OCI-LY1 (cell line): ENCODE measurements at regions not wholly inside any gene's neighbourhood (a gene's known extent, or its start where the extent isn't known, plus 50 kb on each side); places are given as distances from the start of the nearest gene placed in this dataset.

Experiments used
- H2AFZ ChIP-seq: fragments of 200-600 bp; sonication (generic), shearing (Covaris generic); 2 replicates; pipeline ENCODE4 v1.6.0; 2014; ENCODE audit warnings: antibody characterized with exemption, mild to moderate bottlenecking, low read length
- H3F3A ChIP-seq: fragments of 200-600 bp; sonication (generic), shearing (Covaris generic); 2 replicates; pipeline ENCODE4 v1.6.0; 2014; ENCODE audit warnings: mild to moderate bottlenecking, antibody characterized with exemption, low read length, moderate library complexity; ENCODE audit not compliant: insufficient read depth
- H3K27ac ChIP-seq: fragments of 200-600 bp; sonication (generic); 2 replicates; pipeline ENCODE4 v1.5.1; 2014; ENCODE audit warnings: low read length, mixed run types, mild to moderate bottlenecking, low read depth; ENCODE audit not compliant: poor library complexity, severe bottlenecking
- H3K27me3 ChIP-seq: fragments of 200-600 bp; sonication (generic); 2 replicates; pipeline ENCODE4 v1.6.0; 2014; ENCODE audit warnings: antibody characterized with exemption, mild to moderate bottlenecking, low read length, moderate library complexity; ENCODE audit not compliant: insufficient read depth
- H3K36me3 ChIP-seq: fragments of 200-600 bp; sonication (generic); 2 replicates; pipeline ENCODE4 v1.6.1; 2014; ENCODE audit warnings: mild to moderate bottlenecking, antibody characterized with exemption, low read length, moderate library complexity, mixed read lengths; ENCODE audit not compliant: insufficient read depth
- H3K4me1 ChIP-seq: fragments of 200-600 bp; sonication (generic); 2 replicates; pipeline ENCODE4 v1.5.1; 2014; ENCODE audit warnings: mild to moderate bottlenecking, low read length, moderate library complexity; ENCODE audit not compliant: insufficient read depth, severe bottlenecking
- H3K4me2 ChIP-seq: fragments of 200-600 bp; sonication (generic), shearing (Covaris generic); 2 replicates; pipeline ENCODE4 v1.6.1; 2014; ENCODE audit warnings: low read length
- H3K4me3 ChIP-seq: fragments of 200-600 bp; sonication (generic); 2 replicates; pipeline ENCODE4 v1.5.1; 2014; ENCODE audit warnings: low read length, low read depth, mild to moderate bottlenecking, mixed read lengths; ENCODE audit not compliant: poor library complexity, severe bottlenecking
- H3K79me2 ChIP-seq: fragments of 200-600 bp; shearing (Covaris generic); 2 replicates; pipeline ENCODE4 v1.6.1; 2016; ENCODE audit warnings: mixed run types, low read length, mixed read lengths; ENCODE audit not compliant: insufficient read depth
- H3K9ac ChIP-seq: fragments of 200-600 bp; sonication (generic), shearing (Covaris generic); 2 replicates; pipeline ENCODE4 v1.6.1; 2014; ENCODE audit warnings: mild to moderate bottlenecking, low read length, mixed read lengths
- H3K9me2 ChIP-seq: fragments of 200-600 bp; sonication (generic), shearing (Covaris generic); 2 replicates; pipeline ENCODE4 v1.6.1; 2014; ENCODE audit warnings: low read depth, mild to moderate bottlenecking, low read length, mixed read lengths
- H3K9me3 ChIP-seq: fragments of 200-600 bp; shearing (Covaris generic); 2 replicates; pipeline ENCODE4 v1.6.1; 2014; ENCODE audit warnings: low read length, mixed read lengths
- H4K20me1 ChIP-seq: fragments of 200-600 bp; sonication (generic), shearing (Covaris generic); 2 replicates; pipeline ENCODE4 v1.6.0; 2016; ENCODE audit warnings: mild to moderate bottlenecking, low read length; ENCODE audit not compliant: insufficient read depth
- EZH2 ChIP-seq: fragments of 200-600 bp; sonication (generic), shearing (Covaris generic); IDR thresholded peaks from 2 replicates; pipeline ENCODE4 v1.8.0; 2017; ENCODE audit warnings: borderline replicate concordance, mixed run types, mild to moderate bottlenecking, antibody characterized with exemption, low read length, moderate library complexity, mixed read lengths
- TF ChIP-seq, protein P1 (sequence below): fragments of 200-600 bp; sonication (generic), shearing (Covaris generic); IDR thresholded peaks from 2 replicates; pipeline ENCODE4 v1.5.1; 2017; ENCODE audit warnings: mild to moderate bottlenecking, antibody characterized with exemption, low read length, moderate library complexity, mixed read lengths

DNA sequence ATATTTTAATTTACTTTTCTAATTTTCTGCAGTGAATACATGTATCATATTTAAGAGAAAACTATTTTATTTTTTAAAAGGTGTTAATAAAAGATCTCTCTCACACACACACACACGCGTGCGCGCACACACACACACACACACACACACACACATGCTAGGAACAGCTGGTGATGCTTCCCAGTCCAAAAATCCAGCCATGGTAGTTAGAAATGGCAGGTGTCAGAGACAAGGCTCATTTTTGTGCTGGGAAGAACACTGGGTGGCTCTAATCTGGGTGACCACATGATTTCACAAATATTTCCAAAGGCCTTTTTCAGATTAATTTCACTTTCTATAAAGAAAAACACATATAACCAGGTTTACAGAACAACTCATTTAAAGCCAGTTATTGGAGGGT lies 104.5 kb upstream of the NCK2 start:
- H3F3A ChIP-seq, result no peaks in the 10 kb centered on the region
- no peaks in the 10 kb centered on the region for H3K4me1 ChIP-seq
- no peak overlapping the region for H3K9ac ChIP-seq
- no peaks in the 10 kb centered on the region for H3K27me3 ChIP-seq
- H3K4me2 ChIP-seq, result no peak overlapping the region
- TF ChIP-seq, protein P1, sequence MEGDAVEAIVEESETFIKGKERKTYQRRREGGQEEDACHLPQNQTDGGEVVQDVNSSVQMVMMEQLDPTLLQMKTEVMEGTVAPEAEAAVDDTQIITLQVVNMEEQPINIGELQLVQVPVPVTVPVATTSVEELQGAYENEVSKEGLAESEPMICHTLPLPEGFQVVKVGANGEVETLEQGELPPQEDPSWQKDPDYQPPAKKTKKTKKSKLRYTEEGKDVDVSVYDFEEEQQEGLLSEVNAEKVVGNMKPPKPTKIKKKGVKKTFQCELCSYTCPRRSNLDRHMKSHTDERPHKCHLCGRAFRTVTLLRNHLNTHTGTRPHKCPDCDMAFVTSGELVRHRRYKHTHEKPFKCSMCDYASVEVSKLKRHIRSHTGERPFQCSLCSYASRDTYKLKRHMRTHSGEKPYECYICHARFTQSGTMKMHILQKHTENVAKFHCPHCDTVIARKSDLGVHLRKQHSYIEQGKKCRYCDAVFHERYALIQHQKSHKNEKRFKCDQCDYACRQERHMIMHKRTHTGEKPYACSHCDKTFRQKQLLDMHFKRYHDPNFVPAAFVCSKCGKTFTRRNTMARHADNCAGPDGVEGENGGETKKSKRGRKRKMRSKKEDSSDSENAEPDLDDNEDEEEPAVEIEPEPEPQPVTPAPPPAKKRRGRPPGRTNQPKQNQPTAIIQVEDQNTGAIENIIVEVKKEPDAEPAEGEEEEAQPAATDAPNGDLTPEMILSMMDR, result no peak
- no peak for TF ChIP-seq EZH2
- H3K27ac ChIP-seq, result no peak overlapping the region
- H2AFZ ChIP-seq, result no peak overlapping the region
- no peak overlapping the region for H3K4me3 ChIP-seq
- no peaks in the 10 kb centered on the region for H4K20me1 ChIP-seq
- no peaks in the 10 kb centered on the region for H3K36me3 ChIP-seq
- H3K9me2 ChIP-seq, result no peaks in the 10 kb centered on the region
- H3K79me2 ChIP-seq, result no peaks in the 10 kb centered on the region
- H3K9me3 ChIP-seq, result no peaks in the 10 kb centered on the region

DNA sequence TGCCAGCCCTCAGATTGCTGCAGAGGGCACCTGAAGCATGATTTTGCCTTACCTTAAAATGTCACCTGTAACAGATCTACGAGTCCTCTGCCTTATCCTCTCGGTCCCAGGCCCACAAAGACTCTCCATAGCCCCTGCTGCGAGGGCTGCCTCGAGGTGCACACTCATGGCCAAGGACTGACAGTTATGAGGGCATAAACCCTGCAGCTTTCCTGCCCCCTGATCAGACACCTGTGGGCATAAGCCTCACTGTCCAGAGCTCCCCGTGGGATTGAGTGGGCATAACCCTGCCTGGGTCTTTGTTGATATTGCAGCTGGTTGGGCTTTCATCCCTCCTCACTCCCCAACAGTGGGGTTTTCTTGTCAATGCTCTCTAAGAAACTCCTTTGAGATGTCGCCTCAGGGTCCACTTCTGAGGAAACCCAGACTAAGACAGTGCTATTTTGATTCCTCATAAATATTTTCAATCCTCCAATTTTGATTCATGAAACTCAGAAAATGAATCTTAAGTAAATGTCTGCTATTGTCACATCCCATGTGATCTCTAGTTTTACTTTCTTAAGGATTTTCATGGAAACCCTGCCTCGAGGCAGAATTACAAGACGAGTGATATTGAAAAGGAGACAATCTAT lies 108.5 kb upstream of the NCK2 start:
- H3K4me3 ChIP-seq, result no peak overlapping the region
- H3K4me2 ChIP-seq, result no peak overlapping the region
- no peaks in the 10 kb centered on the region for H3K9me2 ChIP-seq
- no peak for TF ChIP-seq EZH2
- TF ChIP-seq, protein P1, result no peak
- no peaks in the 10 kb centered on the region for H3K4me1 ChIP-seq
- no peak overlapping the region for H3K9ac ChIP-seq
- H3K9me3 ChIP-seq, result no peaks in the 10 kb centered on the region
- no peaks in the 10 kb centered on the region for H3F3A ChIP-seq
- no peaks in the 10 kb centered on the region for H3K27me3 ChIP-seq
- no peaks in the 10 kb centered on the region for H4K20me1 ChIP-seq
- H3K36me3 ChIP-seq, result no peaks in the 10 kb centered on the region
- H3K27ac ChIP-seq, result no peak overlapping the region
- H2AFZ ChIP-seq, result no peak overlapping the region
- H3K79me2 ChIP-seq, result no peaks in the 10 kb centered on the region

DNA sequence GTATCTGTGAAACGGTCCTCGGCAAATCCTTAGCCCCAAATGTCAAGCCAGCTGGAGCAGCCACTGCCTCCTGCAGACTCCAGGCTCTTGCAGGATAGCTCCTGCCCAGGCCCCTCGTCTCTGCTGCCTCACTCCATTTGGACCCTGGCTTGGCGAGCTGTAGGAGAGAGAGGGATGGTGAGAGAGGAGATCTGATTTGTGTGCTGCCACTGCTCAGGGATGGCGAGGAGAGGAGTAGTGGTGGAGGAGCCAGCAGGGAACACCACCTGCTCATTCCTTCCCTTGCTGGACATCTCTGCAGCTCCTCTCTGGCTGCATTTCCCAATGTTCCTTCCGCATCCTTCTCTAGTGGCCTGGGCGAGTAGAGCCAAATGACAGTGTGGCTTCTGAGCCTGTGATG lies 109.1 kb upstream of the NCK2 start:
- H3K4me2 ChIP-seq, result no peak overlapping the region
- no peak overlapping the region for H3K27ac ChIP-seq
- no peaks in the 10 kb centered on the region for H3K4me1 ChIP-seq
- no peak overlapping the region for H3K4me3 ChIP-seq
- TF ChIP-seq, protein P1, result no peak
- TF ChIP-seq EZH2, result no peak
- H2AFZ ChIP-seq, result no peak overlapping the region
- H3K27me3 ChIP-seq, result no peaks in the 10 kb centered on the region
- H3K79me2 ChIP-seq, result no peaks in the 10 kb centered on the region
- no peaks in the 10 kb centered on the region for H3K9me3 ChIP-seq
- no peaks in the 10 kb centered on the region for H3K36me3 ChIP-seq
- H3F3A ChIP-seq, result no peaks in the 10 kb centered on the region
- no peak overlapping the region for H3K9ac ChIP-seq
- no peaks in the 10 kb centered on the region for H3K9me2 ChIP-seq
- no peaks in the 10 kb centered on the region for H4K20me1 ChIP-seq
